ENCODE measurements at regions not wholly inside any gene's neighbourhood (a gene's known extent, or its start where the extent isn't known, plus 50 kb on each side); places are given as distances from the start of the nearest gene placed in this dataset.

DNA sequence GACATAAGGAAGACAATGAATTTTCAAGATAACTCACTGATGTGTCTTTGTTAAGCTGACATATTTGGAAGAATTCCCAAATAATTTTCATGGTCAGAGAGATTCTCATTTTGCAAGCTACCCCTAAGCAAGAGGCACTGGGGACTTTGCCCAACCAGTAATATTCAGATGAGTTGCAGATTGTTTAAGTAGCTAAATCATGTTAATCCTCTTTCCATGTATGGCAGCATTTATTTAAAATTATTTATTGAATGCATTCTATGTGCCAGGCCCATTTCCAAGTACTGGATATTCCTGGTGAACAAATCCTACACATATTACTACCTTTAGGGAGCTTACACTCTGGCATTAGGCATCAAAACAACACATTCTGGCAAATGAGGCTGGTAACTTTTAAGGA, 56.5 kb upstream of the BACH1 start:
- Histone ChIP-seq H3K27me3 (ENCODE audit: insufficient read depth, low read length, poor library complexity, severe bottlenecking) (no peaks in the 10 kb centered on the region), H3K79me2 (ENCODE audit: insufficient read depth, low read length) (no peaks in the 10 kb centered on the region), H3K4me2 (ENCODE audit: low read depth, low read length, poor library complexity, severe bottlenecking) (no peak overlapping the region), H3K4me3 (ENCODE audit: low read length, poor library complexity, severe bottlenecking) (no peak overlapping the region), H3K9me2 (replicated peaks; ENCODE audit: low read depth, low read length) (no peaks in the 10 kb centered on the region), H3K9me3 (ENCODE audit: insufficient read depth, low read depth, low read length) (no peaks in the 10 kb centered on the region), H2AFZ (ENCODE audit: low read length) (no peak overlapping the region), H3F3A (ENCODE audit: low read depth) (no peaks in the 10 kb centered on the region), H3K36me3 (ENCODE audit: insufficient read depth, low read length) (no peaks in the 10 kb centered on the region), H4K20me1 (ENCODE audit: insufficient read depth, low read length, poor library complexity, severe bottlenecking) (no peaks in the 10 kb centered on the region), H3K4me1 (ENCODE audit: insufficient read depth, low read length, poor library complexity, severe bottlenecking) (peaks cover 4% of the 10 kb centered on the region), H3K9ac (ENCODE audit: low read depth, low read length, poor library complexity, severe bottlenecking) (no peak overlapping the region)
- no peak for TF ChIP-seq EZH2phosphoT487 (IDR thresholded peaks at IDR 0.05; ENCODE audit: borderline replicate concordance)
- TF ChIP-seq, protein P1, sequence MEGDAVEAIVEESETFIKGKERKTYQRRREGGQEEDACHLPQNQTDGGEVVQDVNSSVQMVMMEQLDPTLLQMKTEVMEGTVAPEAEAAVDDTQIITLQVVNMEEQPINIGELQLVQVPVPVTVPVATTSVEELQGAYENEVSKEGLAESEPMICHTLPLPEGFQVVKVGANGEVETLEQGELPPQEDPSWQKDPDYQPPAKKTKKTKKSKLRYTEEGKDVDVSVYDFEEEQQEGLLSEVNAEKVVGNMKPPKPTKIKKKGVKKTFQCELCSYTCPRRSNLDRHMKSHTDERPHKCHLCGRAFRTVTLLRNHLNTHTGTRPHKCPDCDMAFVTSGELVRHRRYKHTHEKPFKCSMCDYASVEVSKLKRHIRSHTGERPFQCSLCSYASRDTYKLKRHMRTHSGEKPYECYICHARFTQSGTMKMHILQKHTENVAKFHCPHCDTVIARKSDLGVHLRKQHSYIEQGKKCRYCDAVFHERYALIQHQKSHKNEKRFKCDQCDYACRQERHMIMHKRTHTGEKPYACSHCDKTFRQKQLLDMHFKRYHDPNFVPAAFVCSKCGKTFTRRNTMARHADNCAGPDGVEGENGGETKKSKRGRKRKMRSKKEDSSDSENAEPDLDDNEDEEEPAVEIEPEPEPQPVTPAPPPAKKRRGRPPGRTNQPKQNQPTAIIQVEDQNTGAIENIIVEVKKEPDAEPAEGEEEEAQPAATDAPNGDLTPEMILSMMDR (conservative IDR thresholded peaks at IDR 0.05; ENCODE audit: low read length): no peak

DNA sequence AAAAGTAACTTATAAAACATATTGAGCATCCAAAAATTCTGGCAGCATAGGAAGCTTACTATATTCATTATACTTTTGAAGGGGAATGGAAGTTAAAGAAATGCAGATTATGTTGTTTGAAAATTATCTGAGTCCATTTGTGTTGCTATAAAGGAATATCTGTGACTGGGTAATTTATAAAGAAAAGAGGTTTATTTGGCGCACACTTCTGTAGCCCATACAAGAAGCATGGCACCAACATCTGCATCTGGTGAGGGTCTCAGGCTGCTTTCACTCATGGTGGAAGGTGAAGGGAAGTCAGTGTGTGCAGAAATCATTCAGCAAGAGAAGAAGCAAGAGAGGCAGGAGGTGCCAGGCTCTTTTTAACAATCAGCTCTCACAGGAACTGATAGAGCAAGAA, 55.5 kb upstream of the BACH1 start:
- no peak overlapping the region for H3K4me3 ChIP-seq (ENCODE audit: low read length, poor library complexity, severe bottlenecking)
- no peaks in the 10 kb centered on the region for H3F3A ChIP-seq (ENCODE audit: low read depth)
- H4K20me1 ChIP-seq (ENCODE audit: insufficient read depth, low read length, poor library complexity, severe bottlenecking): no peaks in the 10 kb centered on the region
- H2AFZ ChIP-seq (ENCODE audit: low read length): no peak overlapping the region
- H3K9me3 ChIP-seq (ENCODE audit: insufficient read depth, low read depth, low read length): no peaks in the 10 kb centered on the region
- H3K36me3 ChIP-seq (ENCODE audit: insufficient read depth, low read length): no peaks in the 10 kb centered on the region
- no peak overlapping the region for H3K4me2 ChIP-seq (ENCODE audit: low read depth, low read length, poor library complexity, severe bottlenecking)
- no peaks in the 10 kb centered on the region for H3K9me2 ChIP-seq (replicated peaks; ENCODE audit: low read depth, low read length)
- TF ChIP-seq EZH2phosphoT487 (IDR thresholded peaks at IDR 0.05; ENCODE audit: borderline replicate concordance): no peak
- TF ChIP-seq, protein P1 (conservative IDR thresholded peaks at IDR 0.05; ENCODE audit: low read length): no peak
- H3K79me2 ChIP-seq (ENCODE audit: insufficient read depth, low read length): no peaks in the 10 kb centered on the region
- H3K4me1 ChIP-seq (ENCODE audit: insufficient read depth, low read length, poor library complexity, severe bottlenecking): no peaks in the 10 kb centered on the region
- H3K9ac ChIP-seq (ENCODE audit: low read depth, low read length, poor library complexity, severe bottlenecking): no peak overlapping the region
- no peaks in the 10 kb centered on the region for H3K27me3 ChIP-seq (ENCODE audit: insufficient read depth, low read length, poor library complexity, severe bottlenecking)

- Histone ChIP-seq H3K4me1 (ENCODE audit: insufficient read depth, low read length, poor library complexity, severe bottlenecking) (no peaks in the 10 kb centered on the region), H3K79me2 (ENCODE audit: insufficient read depth, low read length) (no peaks in the 10 kb centered on the region), H3K27me3 (ENCODE audit: insufficient read depth, low read length, poor library complexity, severe bottlenecking) (no peaks in the 10 kb centered on the region), H3K9me2 (replicated peaks; ENCODE audit: low read depth, low read length) (no peaks in the 10 kb centered on the region), H3K4me3 (ENCODE audit: low read length, poor library complexity, severe bottlenecking) (no peak overlapping the region), H4K20me1 (ENCODE audit: insufficient read depth, low read length, poor library complexity, severe bottlenecking) (no peaks in the 10 kb centered on the region), H3K9ac (ENCODE audit: low read depth, low read length, poor library complexity, severe bottlenecking) (no peak overlapping the region), H3K4me2 (ENCODE audit: low read depth, low read length, poor library complexity, severe bottlenecking) (no peak overlapping the region), H3K9me3 (ENCODE audit: insufficient read depth, low read depth, low read length) (no peaks in the 10 kb centered on the region), H2AFZ (ENCODE audit: low read length) (no peak overlapping the region), H3F3A (ENCODE audit: low read depth) (no peaks in the 10 kb centered on the region), H3K36me3 (ENCODE audit: insufficient read depth, low read length) (no peaks in the 10 kb centered on the region)
- TF ChIP-seq, protein P1 (conservative IDR thresholded peaks at IDR 0.05; ENCODE audit: low read length): no peak
- TF ChIP-seq EZH2phosphoT487 (IDR thresholded peaks at IDR 0.05; ENCODE audit: borderline replicate concordance): no peak
Observed at GRCh38 chr21:29245104-29245643, 53.5 kb upstream of the BACH1 start.

Measured in Loucy (cell line).